HG03196 (cell line): ENCODE measurements at regions not wholly inside any gene's neighbourhood (a gene's known extent, or its start where the extent isn't known, plus 50 kb on each side); places are given as distances from the start of the nearest gene placed in this dataset.

Experiments
- ATAC-seq: cut with Tn5 transposase; IDR thresholded peaks from one replicate; pipeline ENCODE4 v1.9.1; 2021; ENCODE audit not compliant: unreplicated experiment

DNA sequence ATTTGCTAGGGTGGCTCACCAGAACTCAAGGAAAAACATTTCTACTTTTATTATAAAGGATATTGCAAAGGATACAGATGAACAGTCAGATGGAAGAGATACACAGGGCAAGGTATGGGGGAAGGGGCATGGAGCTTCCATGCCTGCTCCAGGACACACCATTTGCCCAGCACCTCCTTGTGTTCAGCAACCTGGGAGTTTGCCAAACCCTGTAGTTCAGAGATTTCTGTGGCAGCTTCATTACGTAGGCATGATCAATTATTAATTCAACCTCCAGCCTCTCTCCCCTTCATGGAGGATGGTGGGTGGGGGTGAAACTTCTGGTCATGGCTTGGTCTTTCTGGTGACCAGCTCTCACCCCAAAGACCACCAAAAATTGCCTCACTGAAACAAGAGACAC, 353.9 kb upstream of the THBS1 start:
- no peak for ATAC-seq

DNA sequence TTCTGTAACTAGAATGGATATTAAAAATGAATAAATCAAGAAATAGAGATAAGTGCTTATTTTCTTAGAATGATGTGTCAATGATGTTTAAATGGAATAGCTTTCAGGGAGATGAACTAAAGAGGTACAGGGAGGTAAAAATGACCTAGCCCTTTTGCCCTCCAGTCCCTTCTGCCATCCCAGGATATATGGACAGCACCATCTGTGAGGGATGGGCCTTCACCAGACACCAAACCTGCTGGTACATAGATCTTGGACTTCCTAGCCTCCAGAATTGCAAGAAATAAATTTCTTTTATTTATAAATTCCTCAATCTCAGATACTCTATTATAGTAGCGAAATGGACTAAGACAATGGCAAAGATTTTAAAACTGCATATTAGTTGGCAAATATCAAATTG, 352.0 kb upstream of the THBS1 start:
- ATAC-seq = no peak

DNA sequence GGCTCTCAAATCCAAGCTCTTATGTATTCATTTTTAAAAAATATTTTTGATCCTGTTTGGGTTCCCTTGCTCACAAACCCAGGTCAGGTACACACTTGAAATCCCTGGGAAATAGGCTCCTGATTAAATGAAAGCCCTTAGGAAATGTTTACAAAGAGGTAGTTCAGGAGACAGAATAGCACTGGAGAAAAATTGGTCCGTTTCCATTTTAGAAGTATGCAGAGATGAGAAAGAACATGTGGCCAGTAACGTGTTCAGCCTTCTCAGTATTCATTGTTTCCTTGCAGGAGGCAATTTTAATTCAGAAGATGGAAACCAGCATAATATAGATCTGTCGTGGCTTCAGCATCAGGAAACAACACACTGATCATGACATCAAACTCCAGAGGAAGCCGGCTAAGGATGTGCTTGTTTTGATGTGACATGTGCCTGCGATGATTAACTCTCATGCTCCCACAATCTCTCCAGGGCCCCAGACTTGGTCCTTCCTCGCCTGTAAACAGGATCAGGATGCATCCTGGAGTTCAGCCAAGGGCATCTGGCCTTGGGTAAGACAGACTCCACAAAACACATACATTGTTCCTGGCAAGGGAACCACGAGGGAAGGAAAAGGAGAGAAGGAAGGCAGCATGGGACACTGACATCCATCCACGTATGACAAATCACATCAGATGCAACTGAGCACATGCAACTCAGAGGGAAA, 350.5 kb upstream of the THBS1 start:
- ATAC-seq = no peak

DNA sequence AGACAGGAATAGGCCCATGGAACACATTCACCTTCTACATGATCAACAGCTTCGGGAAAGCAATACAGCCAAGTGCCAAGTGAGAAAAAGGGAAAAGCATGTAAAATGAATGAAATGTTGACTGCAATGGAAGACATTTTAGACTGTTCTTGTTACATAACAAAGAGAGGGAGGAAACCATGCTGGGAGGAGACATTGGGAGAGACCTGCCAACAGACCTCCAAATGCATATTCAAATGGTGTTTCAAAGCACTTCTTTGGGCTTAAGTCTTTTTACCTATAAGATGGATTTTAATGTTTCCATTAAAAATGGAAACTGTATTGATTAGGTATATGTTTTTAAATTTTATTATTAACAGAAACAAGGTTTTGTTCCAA, 350.0 kb upstream of the THBS1 start:
- no peak for ATAC-seq

DNA sequence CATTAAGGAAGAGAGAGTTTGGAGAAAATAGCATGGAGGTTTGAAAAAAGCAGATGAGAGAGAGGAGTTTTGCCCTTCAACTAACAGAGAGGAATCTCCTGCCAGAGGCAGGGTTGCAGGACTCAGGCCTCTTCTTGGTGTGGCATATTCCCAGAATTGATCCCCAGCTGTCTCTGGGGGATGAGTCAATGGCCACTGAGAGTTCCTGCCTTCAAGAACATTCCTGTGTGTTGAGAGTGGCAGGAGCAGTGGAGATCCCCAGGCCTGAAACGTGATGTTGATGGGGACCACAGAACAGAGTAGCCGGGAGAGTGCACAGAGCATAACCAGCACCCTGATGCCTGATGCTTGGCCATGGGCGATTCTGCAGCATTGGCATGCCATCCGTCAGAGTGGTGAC, 348.4 kb upstream of the THBS1 start:
- ATAC-seq = no peak

DNA sequence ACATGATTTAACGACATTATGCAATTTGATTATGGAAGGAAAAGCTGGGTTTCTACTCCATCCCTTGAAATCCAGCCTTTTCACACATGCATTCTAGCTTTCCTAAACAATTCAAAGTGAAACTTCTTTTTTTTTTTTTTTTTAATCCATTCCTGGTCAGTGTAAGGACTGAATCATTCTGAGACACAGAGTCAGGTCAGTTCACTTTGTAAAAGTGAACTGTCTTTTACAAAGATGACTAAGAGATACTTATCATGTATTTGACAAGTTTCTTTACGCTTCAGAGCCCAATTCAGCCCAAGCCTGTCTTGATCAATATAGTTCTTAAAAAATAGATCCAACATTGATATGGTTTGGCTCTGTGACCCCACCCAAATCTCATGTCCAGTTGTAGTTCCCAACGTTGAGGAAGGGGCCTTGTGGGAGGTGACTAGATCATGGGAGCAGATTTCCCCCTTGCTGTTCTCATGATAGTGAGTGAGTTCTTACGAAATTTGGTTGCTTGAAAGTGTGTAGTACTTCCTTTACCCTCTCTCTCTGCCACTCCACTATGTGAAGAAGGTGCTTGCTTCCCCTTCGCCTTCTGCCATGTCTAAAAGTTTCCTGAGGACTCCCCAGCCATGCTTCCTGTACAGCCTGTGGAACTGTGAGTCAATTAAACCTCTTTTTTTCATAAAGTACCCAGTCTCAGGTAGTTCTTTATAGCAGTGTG, 345.6 kb upstream of the THBS1 start:
- no peak for ATAC-seq

DNA sequence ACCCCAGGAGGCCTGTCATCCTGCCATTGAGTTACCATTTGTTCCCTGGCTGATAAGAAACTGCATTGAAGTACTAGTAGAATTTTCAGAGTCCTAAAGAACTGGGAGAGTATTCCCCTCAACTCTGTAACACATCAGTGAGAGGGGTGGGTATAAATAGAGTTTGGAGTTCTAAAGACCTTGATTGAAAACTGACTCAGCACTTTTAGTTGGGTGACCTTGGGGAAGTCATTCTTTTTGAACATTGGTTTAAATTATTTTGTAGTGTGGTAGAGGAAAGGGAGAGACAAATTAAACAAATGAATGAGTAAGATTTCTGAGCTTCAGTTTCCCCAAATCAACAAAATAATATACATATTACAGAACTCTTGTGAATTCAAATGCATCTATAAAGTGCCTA, 344.5 kb upstream of the THBS1 start:
- ATAC-seq = no peak

DNA sequence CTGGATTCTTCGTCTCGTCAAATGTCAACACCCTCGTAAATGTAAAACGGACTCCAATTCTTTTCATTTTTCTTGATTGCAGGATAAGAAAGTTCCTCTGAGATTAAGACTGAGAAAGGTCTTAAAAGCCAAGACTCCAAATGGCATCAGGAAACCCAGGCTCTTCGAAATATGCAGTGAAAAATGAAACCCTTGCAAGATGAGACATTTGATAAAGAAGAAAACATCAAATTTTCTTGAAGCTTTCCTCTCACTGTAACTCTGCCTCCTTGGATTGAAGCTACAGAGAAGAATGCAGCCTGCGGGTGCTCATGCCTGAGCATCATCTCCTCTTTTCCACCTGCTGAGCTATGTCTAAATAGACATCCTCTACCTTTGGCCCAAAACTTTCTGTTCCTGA, 342.4 kb upstream of the THBS1 start:
- ATAC-seq = no peak

DNA sequence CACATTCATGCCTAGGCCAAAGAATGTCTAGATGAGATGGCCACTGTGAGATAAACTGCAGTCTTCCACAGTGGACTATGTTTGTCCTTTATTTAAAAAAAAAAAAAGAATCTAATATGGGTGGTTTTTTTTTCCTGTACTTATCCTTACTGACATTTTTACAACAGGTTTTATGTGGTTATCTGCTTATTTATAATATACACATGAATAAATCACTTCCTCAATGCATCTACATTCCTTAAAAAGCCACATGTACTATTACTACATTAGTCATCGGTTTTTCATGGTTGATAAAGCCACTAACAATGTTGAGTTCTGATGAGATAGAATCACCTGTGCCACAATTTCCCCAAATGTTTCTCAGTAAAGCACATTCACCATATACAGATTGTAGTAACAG, 341.3 kb upstream of the THBS1 start:
- ATAC-seq = no peak

DNA sequence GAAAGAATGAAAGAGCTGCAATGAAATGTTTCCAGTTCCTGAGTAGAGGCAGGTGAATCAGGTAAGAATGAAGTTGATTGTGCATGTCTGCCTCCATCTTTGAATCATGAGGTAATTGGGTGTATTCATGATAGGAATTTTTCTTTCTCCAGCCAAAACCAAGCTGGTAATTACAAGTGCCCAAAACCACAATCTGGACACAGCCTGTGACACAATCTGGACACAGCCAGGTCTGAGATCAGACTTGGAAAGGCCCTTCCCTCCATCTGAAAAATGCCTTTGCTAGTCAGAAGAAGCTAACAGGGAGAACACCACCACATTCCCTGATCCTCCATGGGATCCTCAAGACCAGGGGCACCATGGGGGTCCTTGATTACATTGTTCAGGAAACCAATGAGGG, 338.5 kb upstream of the THBS1 start:
- no peak for ATAC-seq

DNA sequence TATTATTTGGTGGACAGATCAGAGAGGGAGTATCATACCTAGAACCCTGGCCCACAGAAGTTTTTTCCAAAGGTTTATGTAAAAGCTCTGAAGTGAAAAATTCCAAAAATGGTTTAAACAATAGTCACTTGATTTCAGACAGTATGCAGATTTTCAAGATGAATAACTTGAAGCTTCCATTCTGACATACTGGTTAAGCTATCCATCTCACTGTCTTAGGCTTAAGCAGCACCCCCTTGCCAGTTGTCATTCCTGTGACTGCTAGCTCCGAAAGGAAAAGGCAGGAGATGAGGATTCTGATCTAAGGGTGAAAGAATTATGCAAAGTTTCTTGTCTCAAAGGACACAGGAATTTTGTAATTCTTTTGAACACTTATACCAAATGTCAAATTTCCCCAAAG, 337.5 kb upstream of the THBS1 start:
- ATAC-seq = no peak

DNA sequence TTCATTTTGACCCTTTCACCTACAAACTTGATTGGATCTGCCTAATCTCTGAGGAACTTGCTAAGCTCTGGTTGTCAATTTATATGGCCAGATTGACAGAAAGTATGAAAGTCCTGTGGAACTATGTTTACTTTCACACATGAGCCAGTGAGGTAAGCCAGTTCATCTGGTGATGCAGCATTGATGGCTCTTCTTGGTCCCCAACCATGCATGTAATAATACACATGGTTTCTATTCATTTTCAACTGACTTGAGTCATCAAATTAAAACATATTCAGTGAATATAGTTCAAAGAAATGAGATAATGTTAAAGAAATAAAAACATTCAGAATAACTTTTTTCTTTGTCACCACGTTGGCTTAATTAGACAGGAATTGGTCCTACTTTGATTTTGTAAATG, 336.1 kb upstream of the THBS1 start:
- ATAC-seq = no peak

DNA sequence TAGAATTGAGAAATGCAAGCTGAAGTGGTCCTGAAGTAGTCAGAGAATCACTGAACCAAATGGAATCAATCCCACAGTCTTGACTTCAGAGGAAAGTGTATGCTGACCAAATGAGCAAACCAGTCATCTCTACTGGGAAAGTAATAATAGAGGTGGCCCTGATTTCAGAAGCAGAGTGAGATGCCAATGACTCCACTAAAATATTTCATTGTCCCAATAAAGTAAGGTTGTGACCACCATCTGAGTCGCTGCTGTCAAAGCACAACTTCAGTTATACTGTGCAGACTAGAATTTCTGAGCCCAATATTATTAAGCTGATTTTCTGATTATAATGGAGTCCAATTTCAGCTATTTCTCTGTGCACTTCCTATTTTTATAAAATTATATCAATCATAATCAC, 334.4 kb upstream of the THBS1 start:
- no peak for ATAC-seq

DNA sequence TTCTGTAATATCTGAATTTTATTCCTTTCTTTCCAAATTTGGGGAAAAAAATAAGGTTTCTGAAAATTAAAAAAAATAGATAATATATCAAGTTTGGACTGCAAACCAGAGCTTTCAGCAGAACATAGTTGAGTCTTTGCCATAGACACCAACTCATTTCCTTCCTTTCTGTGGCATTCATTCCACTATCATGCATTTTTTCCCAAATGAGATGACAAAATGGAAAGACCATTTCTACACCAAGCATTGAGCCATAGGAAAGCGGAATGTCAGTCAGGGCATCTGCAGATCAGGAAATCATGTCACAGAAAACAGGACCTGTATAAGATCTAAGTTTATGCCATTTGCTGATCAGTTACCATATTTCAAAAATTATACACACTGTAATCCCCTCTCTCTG, 333.3 kb upstream of the THBS1 start:
- ATAC-seq = no peak

DNA sequence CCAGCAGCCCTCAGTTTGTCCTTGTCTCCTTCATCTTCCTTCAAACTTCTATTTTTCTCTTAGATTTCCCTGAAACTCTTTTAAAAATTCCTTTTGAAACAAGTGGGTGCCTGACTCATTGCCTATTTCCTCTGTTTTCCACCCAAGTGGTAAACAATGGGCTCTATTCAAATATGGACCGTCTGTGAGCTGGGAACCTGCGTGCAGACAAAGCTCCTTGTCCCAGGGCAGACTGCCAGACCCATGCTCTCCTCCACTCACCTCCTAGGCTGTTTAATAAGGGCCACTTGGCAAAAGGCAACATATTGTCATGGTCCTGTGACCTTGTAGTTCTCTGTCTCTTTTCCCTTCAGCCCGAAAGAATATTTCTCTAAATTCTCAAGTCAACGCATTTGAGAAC, 332.7 kb upstream of the THBS1 start:
- ATAC-seq = no peak

DNA sequence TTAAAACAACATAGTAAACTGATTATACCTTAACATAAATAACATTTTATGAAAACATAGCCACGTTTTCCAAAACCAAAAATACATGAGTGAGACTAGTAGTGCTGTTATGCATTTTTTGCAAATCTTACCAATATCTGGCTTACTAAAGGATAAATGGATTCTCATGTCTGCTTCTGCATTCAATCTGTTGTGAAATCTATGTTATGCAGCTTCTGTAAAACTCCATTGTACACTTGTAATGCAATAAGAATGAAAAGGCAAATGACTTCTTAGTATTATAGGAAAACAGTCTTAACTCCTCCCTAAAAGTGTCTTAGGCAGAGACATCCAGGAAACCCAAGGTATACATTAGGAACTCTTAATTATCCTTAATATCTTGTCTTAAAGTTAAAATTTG, 330.9 kb upstream of the THBS1 start:
- no peak for ATAC-seq

DNA sequence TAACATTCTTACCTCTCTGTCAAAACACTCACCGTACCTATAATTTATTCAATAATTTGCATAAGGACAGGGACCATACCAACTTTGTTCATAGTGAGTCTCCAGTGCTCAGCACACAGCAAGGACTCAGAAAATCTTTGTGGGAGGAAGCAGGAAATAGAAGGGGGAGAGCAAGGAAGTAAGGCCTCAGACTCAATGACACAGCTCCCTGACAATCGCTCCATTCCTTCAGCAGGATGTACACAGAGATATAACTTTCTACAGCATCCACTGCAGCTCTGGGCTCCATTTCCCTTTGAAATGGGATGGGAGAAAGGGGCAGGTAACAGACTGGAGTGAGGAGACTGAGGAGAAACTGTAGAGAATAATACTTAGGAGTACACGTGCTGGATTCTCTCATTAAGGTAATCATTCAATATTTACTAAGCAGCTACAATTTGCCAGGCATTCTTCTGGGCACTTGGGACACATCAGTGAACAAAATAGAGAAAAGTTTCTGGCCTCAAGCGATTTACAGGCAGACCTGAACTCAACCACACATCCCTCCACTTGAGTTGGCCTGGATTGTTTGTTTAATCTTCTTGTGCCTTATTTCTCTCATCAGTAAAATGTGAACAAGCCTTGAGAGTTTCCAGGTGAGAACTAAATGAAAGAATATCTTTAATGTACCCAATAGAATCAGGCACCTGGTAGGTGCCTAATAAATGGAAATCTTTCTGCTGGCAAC, 330.3 kb upstream of the THBS1 start:
- no peak for ATAC-seq

DNA sequence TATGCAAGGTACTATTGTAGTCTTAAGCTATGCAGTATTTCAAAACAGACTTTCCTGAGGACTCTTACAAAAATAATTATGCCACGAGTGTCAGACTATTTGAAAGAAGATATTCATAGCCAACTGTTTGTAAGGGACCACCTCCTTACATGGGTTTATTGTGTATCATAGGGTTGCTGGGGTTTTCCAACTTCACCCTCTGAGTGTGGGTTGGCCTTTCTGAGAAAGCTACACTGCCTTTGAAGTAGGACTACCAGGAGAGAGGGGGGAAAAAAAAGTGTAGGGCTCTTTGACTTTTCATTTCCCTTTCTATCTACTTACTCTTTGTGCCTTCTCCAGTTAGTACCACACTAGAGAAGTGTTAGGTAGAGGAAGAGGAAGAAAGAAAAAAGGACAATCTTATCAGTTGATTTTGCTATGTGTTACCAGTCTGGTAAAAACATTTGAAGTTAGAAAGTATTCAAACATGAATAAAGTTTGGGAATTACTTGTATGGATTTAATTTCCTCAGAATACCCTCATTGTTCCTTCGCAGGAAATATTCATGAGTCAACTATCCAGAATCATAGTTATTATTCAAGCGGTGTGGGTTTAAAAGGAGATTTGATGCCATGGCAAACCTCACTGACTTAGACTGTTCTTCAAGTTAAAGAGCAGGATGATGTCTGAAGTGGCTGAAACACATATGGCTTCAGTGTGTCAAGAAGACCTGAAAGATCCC, 329.3 kb upstream of the THBS1 start:
- no peak for ATAC-seq

DNA sequence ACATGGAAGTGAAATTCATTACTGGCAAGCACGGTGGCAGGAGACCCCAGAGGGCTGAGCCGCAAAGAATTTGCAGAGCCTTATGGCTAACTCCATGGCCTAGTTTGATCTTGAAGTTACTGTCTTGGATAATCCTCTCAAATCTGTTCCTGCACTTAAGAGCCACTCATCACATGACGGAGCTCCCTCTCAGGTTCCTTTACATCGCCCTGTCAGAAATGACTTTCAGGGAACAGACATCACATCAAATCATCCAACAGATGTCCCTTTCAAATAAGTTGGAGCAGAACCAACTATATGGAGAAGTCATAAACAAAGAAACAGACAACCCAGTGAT, 328.8 kb upstream of the THBS1 start:
- no peak for ATAC-seq

DNA sequence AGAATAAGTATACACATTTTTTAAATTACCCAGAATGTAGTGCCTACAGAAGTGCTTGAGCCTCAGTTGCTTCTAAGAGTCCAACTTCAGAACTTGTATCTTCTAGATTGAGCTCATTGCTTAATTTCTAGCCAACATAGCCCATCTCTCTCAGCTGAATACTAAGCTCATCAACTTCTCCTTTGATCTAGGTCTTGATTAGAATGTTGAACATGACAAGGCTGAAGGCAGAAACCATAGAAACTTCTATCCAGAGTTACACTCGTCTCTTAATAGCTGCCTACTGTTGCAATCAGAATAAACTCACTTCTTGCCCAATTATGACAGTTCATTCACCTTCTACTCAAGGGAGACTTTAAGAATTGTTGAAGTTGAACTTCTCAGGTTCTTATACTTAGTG, 327.3 kb upstream of the THBS1 start:
- ATAC-seq = no peak

DNA sequence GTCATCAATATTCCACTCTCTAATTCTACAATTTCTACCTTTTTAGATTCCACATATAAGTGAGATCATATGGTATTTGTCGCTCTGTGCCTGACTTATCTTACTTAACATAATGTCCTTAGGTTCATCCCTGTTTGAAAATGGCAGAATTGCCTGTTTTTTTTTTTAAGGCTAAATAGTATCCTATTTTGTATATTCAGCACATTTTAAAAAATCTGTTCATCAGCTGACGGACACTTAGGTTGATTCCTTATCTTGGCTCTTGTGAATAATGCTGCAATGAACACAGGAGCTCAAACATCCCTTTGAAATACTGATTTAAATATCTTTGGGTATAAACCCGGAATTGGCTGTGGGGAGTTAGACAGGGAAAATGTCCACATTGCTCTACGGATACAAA, 326.7 kb upstream of the THBS1 start:
- ATAC-seq = no peak

DNA sequence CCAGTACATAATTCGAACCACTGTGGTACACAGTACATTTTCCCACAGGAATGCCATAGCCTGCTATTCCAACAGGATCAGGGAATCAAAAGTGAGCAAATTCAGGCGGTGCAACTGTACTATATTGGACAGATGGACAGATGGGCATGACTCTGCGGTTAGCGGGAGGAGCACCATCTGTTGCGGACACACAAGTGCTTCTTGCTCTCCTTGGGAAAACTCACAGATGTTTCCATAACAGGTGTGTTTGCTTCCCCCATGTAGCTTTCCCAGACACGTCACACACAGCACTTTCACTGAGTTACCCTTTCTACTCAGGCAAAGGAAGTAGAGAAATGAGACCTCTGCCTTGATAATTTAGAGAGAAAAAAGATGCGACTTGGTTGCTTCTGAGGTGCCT, 325.1 kb upstream of the THBS1 start:
- no peak for ATAC-seq
